Gastrocnemius medialis (tissue), 4 donors: ENCODE measurements at regions not wholly inside any gene's neighbourhood (a gene's known extent, or its start where the extent isn't known, plus 50 kb on each side); places are given as distances from the start of the nearest gene placed in this dataset.

Experiments used
- CTCF ChIP-seq, 5 experiments: fragments of 450-650 bp in 3 of 5; fragments of 200-600 bp in 2 of 5; sonication (generic) in 2 of 5; IDR thresholded peaks in 4 of 5; conservative IDR thresholded peaks in 1 of 5; 1 replicate in 4 of 5; 2 replicates in 1 of 5; pipeline ENCODE4 v1.5.1; 2016 to 2019; ENCODE audit warnings: antibody characterized with exemption in 5 of 5, mild to moderate bottlenecking in 3 of 5, moderate library complexity in 3 of 5
- POLR2A ChIP-seq, 2 donors: fragments of 450-650 bp; IDR thresholded peaks; one replicate each; pipeline ENCODE4 v1.6.1; 2017; ENCODE audit warnings: antibody characterized with exemption in 2 of 2, mild to moderate bottlenecking in 2 of 2, moderate library complexity in 2 of 2

GRCh38 chr2:39919511-39920306, 140.7 kb upstream of the THUMPD2 start:
- no peak for TF ChIP-seq CTCF (IDR thresholded peaks at IDR 0.05 in 4 of 5, conservative IDR thresholded peaks at IDR 0.05 in 1 of 5)
- no peak for TF ChIP-seq POLR2A (IDR thresholded peaks at IDR 0.05)
